Adrenal gland (tissue), 9 donors: ENCODE measurements at regions not wholly inside any gene's neighbourhood (a gene's known extent, or its start where the extent isn't known, plus 50 kb on each side); places are given as distances from the start of the nearest gene placed in this dataset.

Experiments used
- DNase-seq, 7 donors: peaks; one replicate each; pipeline ENCODE4 v3.0.0-alpha.2; 2019 to 2020
- H3K27ac ChIP-seq, 5 donors: fragments of 200-600 bp; sonication (generic) in 4 of 5; 1 replicate in 3 of 5; 2 replicates in 2 of 5; pipeline versions ENCODE4 v1.5.1 to v1.8.0; 2016 to 2020; ENCODE audit warnings: mild to moderate bottlenecking in 1 of 5
- H3K27me3 ChIP-seq: fragments of 200-600 bp; 2 replicates; pipeline ENCODE4 v1.8.0; 2021
- H3K36me3 ChIP-seq, 2 donors: fragments of 200-600 bp; replicated peaks in 1 of 2; 1 replicate in 1 of 2; 2 replicates in 1 of 2; pipeline versions ENCODE4 v1.5.1 to v1.8.0; 2018 to 2022
- H3K4me1 ChIP-seq, 2 donors: fragments of 200-600 bp; replicated peaks in 1 of 2; 1 replicate in 1 of 2; 2 replicates in 1 of 2; pipeline versions ENCODE4 v1.5.1 to v1.8.0; 2018 to 2021
- H3K4me3 ChIP-seq, 4 donors: fragments of 200-600 bp; sonication (generic) in 3 of 4; one replicate each; pipeline ENCODE4 v1.5.1; 2016 to 2018
- H3K9me3 ChIP-seq, 3 donors: fragments of 200-600 bp; sonication (generic) in 1 of 3; replicated peaks in 1 of 3; 1 replicate in 2 of 3; 2 replicates in 1 of 3; pipeline versions ENCODE4 v1.5.1 to v1.8.0; 2016 to 2021
- POLR2A ChIP-seq, 2 donors: fragments of 450-650 bp; IDR thresholded peaks; one replicate each; pipeline ENCODE4 v1.6.1; 2017; ENCODE audit warnings: antibody characterized with exemption in 2 of 2, mild to moderate bottlenecking in 2 of 2, moderate library complexity in 1 of 2
- WGBS, 4 donors: extraction: QIAGEN DNeasy Blood & Tissue Kit in 2 of 4; methylation state at CpG; one replicate each; pipeline versions ENCODE4 v1.1.5 to v1.1.7; 2013 to 2017; 5-methylcytosine and 5-hydroxymethylcytosine counted together
- intact Hi-C, 2 donors: fragments of 100-400 bp; cut with DNase I; formaldehyde crosslinking; loops; one replicate each; pipeline versions ENCODE4 v1.14.1 to v1.15.0; 2022 to 2023
- TF ChIP-seq, protein P1 (sequence below), 6 experiments: fragments of 450-650 bp in 4 of 6; fragments of 200-600 bp in 2 of 6; sonication (generic) in 1 of 6; IDR thresholded peaks; 1 replicate in 5 of 6; 2 replicates in 1 of 6; pipeline versions ENCODE4 v1.5.1 to v1.8.0; 2016 to 2021; ENCODE audit warnings: antibody characterized with exemption in 6 of 6, mild to moderate bottlenecking in 2 of 6, moderate library complexity in 1 of 6
- donor health status: healthy with polysubstance abuse.
- donor health status: Bipolar disorder and iron deficiency.
- donor health status: DM: yes; HTN: yes; CAD: no.
- donor health status: DM: no; HTN: no; CAD: no.
- donor health status: DM: no; HTN: no; CAD: no.

DNA sequence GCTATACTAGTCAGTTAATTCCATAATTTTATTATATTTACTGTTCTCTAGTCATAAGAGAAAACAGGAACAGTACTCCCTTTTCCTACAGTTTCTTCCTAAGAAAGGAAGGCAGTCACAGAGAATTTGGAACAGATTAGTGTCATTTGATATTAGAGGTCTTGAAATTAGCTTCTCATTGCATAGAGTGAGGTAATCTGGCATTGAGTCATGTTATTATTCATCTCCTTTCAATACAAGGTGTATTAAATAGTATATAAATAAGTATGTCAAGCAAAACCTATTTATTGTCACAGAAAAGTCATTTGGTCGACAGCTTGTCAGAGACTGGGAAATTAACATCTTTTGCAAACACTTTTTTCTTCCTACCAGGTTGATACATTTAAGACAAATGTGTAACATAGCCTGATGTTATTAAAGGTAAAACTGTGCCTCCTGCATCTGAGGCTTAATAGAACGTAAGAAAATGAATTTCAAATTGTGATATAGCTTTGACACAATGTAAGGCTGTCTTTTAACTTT lies 753.1 kb upstream of the FRG1 start:
- Histone ChIP-seq H3K4me1 (no peaks in the 10 kb centered on the region), H3K9me3 (no peaks in the 10 kb centered on the region), H3K27ac (no peak overlapping the region), H3K4me3 (no peak overlapping the region), H3K27me3 (no peaks in the 10 kb centered on the region), H3K36me3 (no peaks in the 10 kb centered on the region)
- WGBS, 4 donors, result 54 to 87% (median 71%) methylated on average over 2 of the region's 2 CpGs
- intact Hi-C loops, result no loop called here
- no peak for DNase-seq
- TF ChIP-seq POLR2A (IDR thresholded peaks at IDR 0.05), result no peak
- TF ChIP-seq, protein P1, sequence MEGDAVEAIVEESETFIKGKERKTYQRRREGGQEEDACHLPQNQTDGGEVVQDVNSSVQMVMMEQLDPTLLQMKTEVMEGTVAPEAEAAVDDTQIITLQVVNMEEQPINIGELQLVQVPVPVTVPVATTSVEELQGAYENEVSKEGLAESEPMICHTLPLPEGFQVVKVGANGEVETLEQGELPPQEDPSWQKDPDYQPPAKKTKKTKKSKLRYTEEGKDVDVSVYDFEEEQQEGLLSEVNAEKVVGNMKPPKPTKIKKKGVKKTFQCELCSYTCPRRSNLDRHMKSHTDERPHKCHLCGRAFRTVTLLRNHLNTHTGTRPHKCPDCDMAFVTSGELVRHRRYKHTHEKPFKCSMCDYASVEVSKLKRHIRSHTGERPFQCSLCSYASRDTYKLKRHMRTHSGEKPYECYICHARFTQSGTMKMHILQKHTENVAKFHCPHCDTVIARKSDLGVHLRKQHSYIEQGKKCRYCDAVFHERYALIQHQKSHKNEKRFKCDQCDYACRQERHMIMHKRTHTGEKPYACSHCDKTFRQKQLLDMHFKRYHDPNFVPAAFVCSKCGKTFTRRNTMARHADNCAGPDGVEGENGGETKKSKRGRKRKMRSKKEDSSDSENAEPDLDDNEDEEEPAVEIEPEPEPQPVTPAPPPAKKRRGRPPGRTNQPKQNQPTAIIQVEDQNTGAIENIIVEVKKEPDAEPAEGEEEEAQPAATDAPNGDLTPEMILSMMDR (IDR thresholded peaks at IDR 0.05), result no peak

DNA sequence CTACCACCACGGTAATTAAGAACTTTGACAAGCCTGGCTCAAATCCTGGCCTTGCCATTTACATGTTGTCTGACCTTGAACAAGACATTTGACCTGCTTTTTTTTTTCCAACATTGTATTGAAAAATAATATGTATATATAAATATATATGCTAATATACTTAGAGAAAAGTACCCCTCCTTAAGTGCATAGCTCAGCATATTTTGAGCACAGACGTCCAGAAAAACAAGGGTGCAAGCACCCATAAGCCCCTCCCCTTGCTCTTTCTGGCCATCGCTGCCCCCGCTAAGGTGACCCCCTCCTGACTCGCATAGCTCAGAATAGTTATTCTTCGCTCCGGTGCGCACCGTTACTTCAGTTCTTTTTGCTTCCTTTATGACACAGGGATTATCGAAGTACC lies 742.0 kb upstream of the FRG1 start:
- intact Hi-C loops, result no loop called here
- no peak overlapping the region for H3K27ac ChIP-seq
- TF ChIP-seq, protein P1 (IDR thresholded peaks at IDR 0.05), result no peak
- no peak for TF ChIP-seq POLR2A (IDR thresholded peaks at IDR 0.05)
- H3K4me1 ChIP-seq, result peaks cover 0 to 9% of the 10 kb centered on the region in 2 donors
- DNase-seq, result no peak
- WGBS, 4 donors, result 85 to 93% (median 90%) methylated on average over 10 of the region's 10 CpGs
- H3K9me3 ChIP-seq, result no peaks in the 10 kb centered on the region
- H3K36me3 ChIP-seq, result no peaks in the 10 kb centered on the region
- H3K27me3 ChIP-seq, result no peaks in the 10 kb centered on the region
- no peak overlapping the region for H3K4me3 ChIP-seq

DNA sequence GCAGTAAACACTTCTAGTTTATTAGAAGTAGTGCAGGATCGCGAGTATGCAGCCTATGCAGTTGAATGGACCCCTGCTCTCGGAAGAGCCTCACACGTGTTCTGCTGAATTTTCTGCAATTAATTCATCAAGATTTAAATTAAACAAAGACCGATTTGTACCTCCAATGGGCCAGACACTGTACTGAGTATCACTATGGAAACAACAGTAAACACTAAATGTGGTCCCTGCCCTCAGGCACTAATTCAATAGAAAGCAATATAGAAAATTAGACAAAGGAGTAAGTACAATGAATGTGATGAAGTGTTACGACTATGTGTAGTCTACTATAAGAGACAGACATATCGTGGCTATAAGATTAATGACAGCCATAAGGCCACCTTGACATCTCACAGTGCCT lies 740.3 kb upstream of the FRG1 start:
- WGBS, 4 donors, result 74 to 86% (median 82%) methylated on average over 7 of the region's 7 CpGs
- H3K27ac ChIP-seq, result no peak overlapping the region
- H3K36me3 ChIP-seq, result no peaks in the 10 kb centered on the region
- H3K4me3 ChIP-seq, result no peak overlapping the region
- peaks cover 0 to 9% of the 10 kb centered on the region in 2 donors for H3K4me1 ChIP-seq
- no peaks in the 10 kb centered on the region for H3K27me3 ChIP-seq
- no peak for TF ChIP-seq POLR2A (IDR thresholded peaks at IDR 0.05)
- TF ChIP-seq, protein P1 (IDR thresholded peaks at IDR 0.05), result no peak
- intact Hi-C loops, result no loop called here
- no peak for DNase-seq
- no peaks in the 10 kb centered on the region for H3K9me3 ChIP-seq

DNA sequence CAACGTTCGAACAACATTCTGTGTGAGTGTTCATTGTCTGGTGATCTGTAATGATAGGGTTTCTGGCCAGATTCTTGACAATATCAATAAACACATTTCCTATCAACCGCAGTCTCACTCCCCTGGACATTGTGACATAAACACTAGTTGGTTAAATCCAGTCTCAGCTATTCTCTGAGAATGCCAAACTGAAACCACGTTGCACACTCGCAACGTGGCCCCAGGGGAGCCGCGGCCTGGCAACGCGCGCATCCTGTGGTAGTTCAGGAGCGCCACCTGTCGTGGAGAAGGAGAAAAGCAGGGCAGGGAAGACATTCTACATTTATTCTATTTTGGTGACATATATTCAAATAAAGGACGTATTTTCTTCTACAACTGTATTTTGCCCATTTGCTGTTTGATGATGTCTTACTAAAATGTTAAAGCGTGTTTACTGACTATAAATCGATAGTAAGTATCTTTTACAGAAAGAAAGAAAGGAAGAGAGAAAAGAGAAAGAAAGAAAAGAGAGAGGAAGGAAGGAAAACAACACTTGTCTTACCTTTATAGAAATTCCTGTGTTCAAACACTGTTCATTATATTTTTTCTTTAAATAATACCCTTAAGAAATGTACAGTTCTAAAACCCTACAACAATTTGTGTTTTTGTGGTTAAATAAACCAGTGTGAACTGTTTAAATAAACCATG lies 738.3 kb upstream of the FRG1 start:
- TF ChIP-seq POLR2A (IDR thresholded peaks at IDR 0.05), result no peak
- TF ChIP-seq, protein P1 (IDR thresholded peaks at IDR 0.05), result peak; percentile 61 to 78 (median 66)
- DNase-seq, result peak; percentile 26 to 74 (median 53)
- Histone ChIP-seq H3K4me3 (no peak overlapping the region), H3K27me3 (no peaks in the 10 kb centered on the region), H3K27ac (no peak overlapping the region), H3K9me3 (no peaks in the 10 kb centered on the region), H3K4me1 (peaks cover 0 to 9% of the 10 kb centered on the region in 2 donors), H3K36me3 (no peaks in the 10 kb centered on the region)
- 7 to 22% (median 13%) methylated on average over 8 to 16 of the region's 16 CpGs for WGBS, 4 donors
- intact Hi-C loops, result no loop called here
